ENCODE measurements at regions not wholly inside any gene's neighbourhood (a gene's known extent, or its start where the extent isn't known, plus 50 kb on each side); places are given as distances from the start of the nearest gene placed in this dataset.

- Histone ChIP-seq H3K36me3 (ENCODE audit: control insufficient read depth, insufficient read depth, low read length) (no peaks in the 10 kb centered on the region), H3K23ac (ENCODE audit: low read length) (no peak overlapping the region), H2BK120ac (ENCODE audit: low read depth, low read length) (no peak overlapping the region), H3K9ac (ENCODE audit: low read length) (no peak overlapping the region), H3K79me2 (ENCODE audit: control insufficient read depth, insufficient read depth, low read length) (no peaks in the 10 kb centered on the region), H2BK5ac (ENCODE audit: low read length) (no peak overlapping the region), H3K27ac (ENCODE audit: low read depth, low read length) (no peak overlapping the region), H3K18ac (ENCODE audit: low read length) (no peak overlapping the region), H2BK15ac (replicated peaks; ENCODE audit: low read depth) (no peak overlapping the region), H3K79me1 (ENCODE audit: low read length) (no peaks in the 10 kb centered on the region), H3K56ac (ENCODE audit: low read length) (no peak overlapping the region), H3K4me3 (ENCODE audit: low read length) (no peak overlapping the region), H3K4me1 (ENCODE audit: control insufficient read depth, low read depth, low read length) (no peaks in the 10 kb centered on the region), H4K8ac (ENCODE audit: low read depth, low read length) (no peak overlapping the region), H4K5ac (ENCODE audit: low read length) (no peak overlapping the region), H3K4ac (ENCODE audit: low read depth, low read length) (no peak overlapping the region), H2AK5ac (ENCODE audit: low read length) (no peak overlapping the region), H3K4me2 (ENCODE audit: low read length) (no peak overlapping the region), H3K27me3 (ENCODE audit: insufficient read depth, low read length, poor library complexity) (no peaks in the 10 kb centered on the region)
- WGBS (ENCODE audit: extremely low coverage, insufficient coverage, low lambda C conversion rate) = no CpG with 5 or more reads among the region's 2 CpGs
- DNase-seq = no peak
Measured at GRCh38 chrX:102029026-102029425, 96.5 kb upstream of the TCEAL2 start.

- Histone ChIP-seq H3K79me1 (ENCODE audit: low read length) (no peaks in the 10 kb centered on the region), H2BK120ac (ENCODE audit: low read depth, low read length) (no peak overlapping the region), H2AK5ac (ENCODE audit: low read length) (no peak overlapping the region), H3K27me3 (ENCODE audit: insufficient read depth, low read length, poor library complexity) (no peaks in the 10 kb centered on the region), H3K4me3 (ENCODE audit: low read length) (no peak overlapping the region), H2BK15ac (replicated peaks; ENCODE audit: low read depth) (no peak overlapping the region), H4K8ac (ENCODE audit: low read depth, low read length) (no peak overlapping the region), H3K27ac (ENCODE audit: low read depth, low read length) (no peak overlapping the region), H3K36me3 (ENCODE audit: control insufficient read depth, insufficient read depth, low read length) (no peaks in the 10 kb centered on the region), H3K9ac (ENCODE audit: low read length) (no peak overlapping the region), H3K56ac (ENCODE audit: low read length) (no peak overlapping the region), H3K4ac (ENCODE audit: low read depth, low read length) (no peak overlapping the region), H4K5ac (ENCODE audit: low read length) (no peak overlapping the region), H3K4me1 (ENCODE audit: control insufficient read depth, low read depth, low read length) (no peaks in the 10 kb centered on the region), H3K4me2 (ENCODE audit: low read length) (no peak overlapping the region), H3K79me2 (ENCODE audit: control insufficient read depth, insufficient read depth, low read length) (no peaks in the 10 kb centered on the region), H2BK5ac (ENCODE audit: low read length) (no peak overlapping the region), H3K23ac (ENCODE audit: low read length) (no peak overlapping the region), H3K18ac (ENCODE audit: low read length) (no peak overlapping the region)
- no CpG with 5 or more reads among the region's 4 CpGs for WGBS (ENCODE audit: extremely low coverage, insufficient coverage, low lambda C conversion rate)
- DNase-seq = no peak
Measured at GRCh38 chrX:102018208-102018607, 86.4 kb upstream of the ZMAT1 start.

GRCh38 chrX:102008901-102009300 lies 77.1 kb upstream of the ZMAT1 start:
- Histone ChIP-seq H2BK5ac (ENCODE audit: low read length) (no peak overlapping the region), H2BK120ac (ENCODE audit: low read depth, low read length) (no peak overlapping the region), H4K8ac (ENCODE audit: low read depth, low read length) (no peak overlapping the region), H3K4me2 (ENCODE audit: low read length) (no peak overlapping the region), H3K79me1 (ENCODE audit: low read length) (no peaks in the 10 kb centered on the region), H2BK15ac (replicated peaks; ENCODE audit: low read depth) (no peak overlapping the region), H3K36me3 (ENCODE audit: control insufficient read depth, insufficient read depth, low read length) (no peaks in the 10 kb centered on the region), H3K4me1 (ENCODE audit: control insufficient read depth, low read depth, low read length) (no peaks in the 10 kb centered on the region), H3K4me3 (ENCODE audit: low read length) (no peak overlapping the region), H2AK5ac (ENCODE audit: low read length) (no peak overlapping the region), H3K79me2 (ENCODE audit: control insufficient read depth, insufficient read depth, low read length) (no peaks in the 10 kb centered on the region), H3K27me3 (ENCODE audit: insufficient read depth, low read length, poor library complexity) (no peaks in the 10 kb centered on the region), H3K56ac (ENCODE audit: low read length) (no peak overlapping the region), H3K27ac (ENCODE audit: low read depth, low read length) (no peak overlapping the region), H3K23ac (ENCODE audit: low read length) (no peak overlapping the region), H3K4ac (ENCODE audit: low read depth, low read length) (no peak overlapping the region), H3K9ac (ENCODE audit: low read length) (no peak overlapping the region), H4K5ac (ENCODE audit: low read length) (no peak overlapping the region), H3K18ac (ENCODE audit: low read length) (no peak overlapping the region)
- DNase-seq = no peak

- Histone ChIP-seq H3K4me3 (ENCODE audit: low read length) (no peak overlapping the region), H3K4me1 (ENCODE audit: control insufficient read depth, low read depth, low read length) (no peaks in the 10 kb centered on the region), H4K8ac (ENCODE audit: low read depth, low read length) (no peak overlapping the region), H3K36me3 (ENCODE audit: control insufficient read depth, insufficient read depth, low read length) (no peaks in the 10 kb centered on the region), H2BK5ac (ENCODE audit: low read length) (no peak overlapping the region), H3K79me2 (ENCODE audit: control insufficient read depth, insufficient read depth, low read length) (no peaks in the 10 kb centered on the region), H3K4ac (ENCODE audit: low read depth, low read length) (no peak overlapping the region), H3K23ac (ENCODE audit: low read length) (no peak overlapping the region), H3K27me3 (ENCODE audit: insufficient read depth, low read length, poor library complexity) (no peaks in the 10 kb centered on the region), H3K4me2 (ENCODE audit: low read length) (no peak overlapping the region), H3K79me1 (ENCODE audit: low read length) (no peaks in the 10 kb centered on the region), H3K56ac (ENCODE audit: low read length) (no peak overlapping the region), H2BK120ac (ENCODE audit: low read depth, low read length) (no peak overlapping the region), H3K18ac (ENCODE audit: low read length) (no peak overlapping the region), H3K9ac (ENCODE audit: low read length) (no peak overlapping the region), H2AK5ac (ENCODE audit: low read length) (no peak overlapping the region), H2BK15ac (replicated peaks; ENCODE audit: low read depth) (no peak overlapping the region), H3K27ac (ENCODE audit: low read depth, low read length) (no peak overlapping the region), H4K5ac (ENCODE audit: low read length) (no peak overlapping the region)
- DNase-seq = peak; percentile 67
- WGBS (ENCODE audit: extremely low coverage, insufficient coverage, low lambda C conversion rate) = no CpG with 5 or more reads among the region's 7 CpGs
Measured at GRCh38 chrX:101999644-102000539, 68.1 kb upstream of the ZMAT1 start.

GRCh38 chrX:101993335-101993734 lies 61.5 kb upstream of the ZMAT1 start:
- WGBS (ENCODE audit: extremely low coverage, insufficient coverage, low lambda C conversion rate) = no CpG with 5 or more reads among the region's 2 CpGs
- no peaks in the 10 kb centered on the region for H3K27me3 ChIP-seq (ENCODE audit: insufficient read depth, low read length, poor library complexity)
- H3K56ac ChIP-seq (ENCODE audit: low read length) = no peak overlapping the region

GRCh38 chrX:101986586-101986985 lies 54.8 kb upstream of the ZMAT1 start:
- Histone ChIP-seq H2BK5ac (ENCODE audit: low read length) (no peak overlapping the region), H3K36me3 (ENCODE audit: control insufficient read depth, insufficient read depth, low read length) (no peaks in the 10 kb centered on the region), H3K4me2 (ENCODE audit: low read length) (no peak overlapping the region), H3K4me3 (ENCODE audit: low read length) (no peak overlapping the region), H3K9ac (ENCODE audit: low read length) (no peak overlapping the region), H3K27ac (ENCODE audit: low read depth, low read length) (peak overlapping the region; percentile 62), H4K8ac (ENCODE audit: low read depth, low read length) (no peak overlapping the region), H2AK5ac (ENCODE audit: low read length) (no peak overlapping the region), H4K5ac (ENCODE audit: low read length) (no peak overlapping the region), H3K79me1 (ENCODE audit: low read length) (no peaks in the 10 kb centered on the region), H3K56ac (ENCODE audit: low read length) (no peak overlapping the region), H3K27me3 (ENCODE audit: insufficient read depth, low read length, poor library complexity) (no peaks in the 10 kb centered on the region), H3K23ac (ENCODE audit: low read length) (no peak overlapping the region), H3K4ac (ENCODE audit: low read depth, low read length) (peak overlapping the region; percentile 70), H3K79me2 (ENCODE audit: control insufficient read depth, insufficient read depth, low read length) (no peaks in the 10 kb centered on the region), H2BK15ac (replicated peaks; ENCODE audit: low read depth) (no peak overlapping the region), H3K4me1 (ENCODE audit: control insufficient read depth, low read depth, low read length) (no peaks in the 10 kb centered on the region), H2BK120ac (ENCODE audit: low read depth, low read length) (no peak overlapping the region), H3K18ac (ENCODE audit: low read length) (no peak overlapping the region)
- no CpG with 5 or more reads among the region's 2 CpGs for WGBS (ENCODE audit: extremely low coverage, insufficient coverage, low lambda C conversion rate)
- DNase-seq = peak; percentile 46

More at GRCh38 chrX:101993335-101993734, 61.5 kb upstream of the ZMAT1 start:
- H3K27ac ChIP-seq (ENCODE audit: low read depth, low read length) = no peak overlapping the region
- no peak for DNase-seq
- H3K9ac ChIP-seq (ENCODE audit: low read length) = no peak overlapping the region
- no peak overlapping the region for H3K4me2 ChIP-seq (ENCODE audit: low read length)
- no peak overlapping the region for H3K4me3 ChIP-seq (ENCODE audit: low read length)
- H2BK15ac ChIP-seq (replicated peaks; ENCODE audit: low read depth) = no peak overlapping the region
- H2BK120ac ChIP-seq (ENCODE audit: low read depth, low read length) = no peak overlapping the region
- H4K8ac ChIP-seq (ENCODE audit: low read depth, low read length) = no peak overlapping the region
- H3K4ac ChIP-seq (ENCODE audit: low read depth, low read length) = no peak overlapping the region
- H3K4me1 ChIP-seq (ENCODE audit: control insufficient read depth, low read depth, low read length) = no peaks in the 10 kb centered on the region
- no peaks in the 10 kb centered on the region for H3K36me3 ChIP-seq (ENCODE audit: control insufficient read depth, insufficient read depth, low read length)
- no peak overlapping the region for H2BK5ac ChIP-seq (ENCODE audit: low read length)
- H3K79me1 ChIP-seq (ENCODE audit: low read length) = no peaks in the 10 kb centered on the region
- no peak overlapping the region for H2AK5ac ChIP-seq (ENCODE audit: low read length)
- no peak overlapping the region for H3K23ac ChIP-seq (ENCODE audit: low read length)
- H4K5ac ChIP-seq (ENCODE audit: low read length) = no peak overlapping the region
- no peak overlapping the region for H3K18ac ChIP-seq (ENCODE audit: low read length)
- no peaks in the 10 kb centered on the region for H3K79me2 ChIP-seq (ENCODE audit: control insufficient read depth, insufficient read depth, low read length)
